ENCODE measurements at regions not wholly inside any gene's neighbourhood (a gene's known extent, or its start where the extent isn't known, plus 50 kb on each side); places are given as distances from the start of the nearest gene placed in this dataset.

GRCh38 chr12:105967038-105967776 is 171.5 kb downstream of the NUAK1 start:
- Histone ChIP-seq H3K79me2 (ENCODE audit: insufficient read depth, low read length) (no peaks in the 10 kb centered on the region), H3K27ac (ENCODE audit: low read depth, low read length, poor library complexity, severe bottlenecking) (no peak overlapping the region), H3F3A (ENCODE audit: insufficient read depth, low read length) (no peaks in the 10 kb centered on the region), H3K9ac (ENCODE audit: low read length) (no peak overlapping the region), H3K4me3 (ENCODE audit: low read depth, low read length, poor library complexity, severe bottlenecking) (no peak overlapping the region), H2AFZ (ENCODE audit: low read length) (no peak overlapping the region), H3K9me2 (ENCODE audit: low read depth, low read length) (no peaks in the 10 kb centered on the region), H3K9me3 (ENCODE audit: low read length) (no peaks in the 10 kb centered on the region), H3K4me2 (ENCODE audit: low read length) (no peak overlapping the region), H4K20me1 (ENCODE audit: insufficient read depth, low read length) (no peaks in the 10 kb centered on the region), H3K4me1 (ENCODE audit: insufficient read depth, low read length, severe bottlenecking) (no peaks in the 10 kb centered on the region), H3K27me3 (ENCODE audit: insufficient read depth, low read length) (no peaks in the 10 kb centered on the region), H3K36me3 (ENCODE audit: insufficient read depth, low read length) (no peaks in the 10 kb centered on the region)
- TF ChIP-seq CTCF (IDR thresholded peaks at IDR 0.05; ENCODE audit: low read length), result no peak
- TF ChIP-seq EZH2 (IDR thresholded peaks at IDR 0.05; ENCODE audit: borderline replicate concordance, low read length), result no peak

GRCh38 chr12:105968025-105968424 is 170.7 kb downstream of the NUAK1 start:
- H3K36me3 ChIP-seq (ENCODE audit: insufficient read depth, low read length), result no peaks in the 10 kb centered on the region
- no peaks in the 10 kb centered on the region for H3K9me3 ChIP-seq (ENCODE audit: low read length)
- H4K20me1 ChIP-seq (ENCODE audit: insufficient read depth, low read length), result no peaks in the 10 kb centered on the region
- no peak overlapping the region for H3K4me3 ChIP-seq (ENCODE audit: low read depth, low read length, poor library complexity, severe bottlenecking)
- H3K79me2 ChIP-seq (ENCODE audit: insufficient read depth, low read length), result no peaks in the 10 kb centered on the region
- H3K4me2 ChIP-seq (ENCODE audit: low read length), result no peak overlapping the region
- H3K9ac ChIP-seq (ENCODE audit: low read length), result no peak overlapping the region
- H2AFZ ChIP-seq (ENCODE audit: low read length), result no peak overlapping the region
- no peaks in the 10 kb centered on the region for H3F3A ChIP-seq (ENCODE audit: insufficient read depth, low read length)
- H3K4me1 ChIP-seq (ENCODE audit: insufficient read depth, low read length, severe bottlenecking), result no peaks in the 10 kb centered on the region
- no peaks in the 10 kb centered on the region for H3K9me2 ChIP-seq (ENCODE audit: low read depth, low read length)
- no peak overlapping the region for H3K27ac ChIP-seq (ENCODE audit: low read depth, low read length, poor library complexity, severe bottlenecking)
- no peaks in the 10 kb centered on the region for H3K27me3 ChIP-seq (ENCODE audit: insufficient read depth, low read length)
- TF ChIP-seq CTCF (IDR thresholded peaks at IDR 0.05; ENCODE audit: low read length), result no peak
- no peak for TF ChIP-seq EZH2 (IDR thresholded peaks at IDR 0.05; ENCODE audit: borderline replicate concordance, low read length)

GRCh38 chr12:105970885-105971284 is 167.9 kb downstream of the NUAK1 start:
- no peaks in the 10 kb centered on the region for H3K9me2 ChIP-seq (ENCODE audit: low read depth, low read length)
- H3K79me2 ChIP-seq (ENCODE audit: insufficient read depth, low read length), result no peaks in the 10 kb centered on the region
- no peaks in the 10 kb centered on the region for H3K9me3 ChIP-seq (ENCODE audit: low read length)
- no peaks in the 10 kb centered on the region for H4K20me1 ChIP-seq (ENCODE audit: insufficient read depth, low read length)
- no peaks in the 10 kb centered on the region for H3F3A ChIP-seq (ENCODE audit: insufficient read depth, low read length)
- H3K4me2 ChIP-seq (ENCODE audit: low read length), result no peak overlapping the region
- no peak overlapping the region for H3K27ac ChIP-seq (ENCODE audit: low read depth, low read length, poor library complexity, severe bottlenecking)
- no peak overlapping the region for H3K9ac ChIP-seq (ENCODE audit: low read length)
- H2AFZ ChIP-seq (ENCODE audit: low read length), result no peak overlapping the region
- H3K4me1 ChIP-seq (ENCODE audit: insufficient read depth, low read length, severe bottlenecking), result no peaks in the 10 kb centered on the region
- TF ChIP-seq CTCF (IDR thresholded peaks at IDR 0.05; ENCODE audit: low read length), result no peak
- no peak for TF ChIP-seq EZH2 (IDR thresholded peaks at IDR 0.05; ENCODE audit: borderline replicate concordance, low read length)
- no peaks in the 10 kb centered on the region for H3K27me3 ChIP-seq (ENCODE audit: insufficient read depth, low read length)
- H3K4me3 ChIP-seq (ENCODE audit: low read depth, low read length, poor library complexity, severe bottlenecking), result no peak overlapping the region
- no peaks in the 10 kb centered on the region for H3K36me3 ChIP-seq (ENCODE audit: insufficient read depth, low read length)

All from OCI-LY1 (cell line).